H1 (cell line): ENCODE measurements at regions not wholly inside any gene's neighbourhood (a gene's known extent, or its start where the extent isn't known, plus 50 kb on each side); places are given as distances from the start of the nearest gene placed in this dataset.

ENCODE experiments used
- CHD1 ChIP-seq: IDR thresholded peaks from 2 replicates; pipeline ENCODE4 v1.6.1; 2012; ENCODE audit warnings: low read depth, low read length, improper control_type of control experiment
- CHD7 ChIP-seq: fragments of 300-600 bp; sonication (generic); IDR thresholded peaks from 2 replicates; pipeline ENCODE4 v1.7.1; 2012; ENCODE audit warnings: low read length, moderate library complexity, mild to moderate bottlenecking, inconsistent platforms; ENCODE audit not compliant: insufficient replicate concordance
- GTF2F1 ChIP-seq: IDR thresholded peaks from 2 replicates; pipeline ENCODE4 v1.6.1; 2012; ENCODE audit warnings: low read depth, low read length, improper control_type of control experiment, borderline replicate concordance
- SIRT6 ChIP-seq: IDR thresholded peaks from one replicate; pipeline ENCODE4 v1.7.1; 2012; ENCODE audit warnings: low read length, inconsistent platforms

- TF ChIP-seq CHD7: no peak
- no peak for TF ChIP-seq GTF2F1
- no peak for TF ChIP-seq SIRT6
- no peak for TF ChIP-seq CHD1
- TF ChIP-seq, all 59 proteins: peak for 0
Observed at GRCh38 chr14:82546401-82546800, 1012.7 kb upstream of the SEL1L start (continued).
